WTC11 (cell line): ENCODE measurements at regions not wholly inside any gene's neighbourhood (a gene's known extent, or its start where the extent isn't known, plus 50 kb on each side); places are given as distances from the start of the nearest gene placed in this dataset.

Experiments used
- ATAC-seq: fragments of 200-7000 bp; cut with Tn5 transposase; 2 replicates; pipeline ENCODE4 v1.10.0; 2021; ENCODE audit warnings: mild to moderate bottlenecking, moderate library complexity
- CTCF ChIA-PET: fragments of 300-600 bp; sonication (Branson Sonifier 250); formaldehyde crosslinking; loops from one replicate; lab custom pipeline; 2021; ENCODE audit warnings: antibody characterized with exemption; lab: Charles Lee
- POLR2A ChIA-PET: fragments of 350-600 bp; sonication (Branson Sonifier 250); formaldehyde crosslinking; loops from one replicate; lab custom pipeline; 2021; ENCODE audit warnings: antibody characterized with exemption; lab: Charles Lee
- DNase-seq: peaks from one replicate; pipeline ENCODE4 v3.0.0; 2021; ENCODE audit warnings: low spot score
- H3K27ac Mint-ChIP-seq: 2 replicates; pipeline ENCODE4 v1.8.0; 2021; ENCODE audit warnings: mixed read lengths
- H3K27me3 Mint-ChIP-seq: 2 replicates; pipeline ENCODE4 v1.8.0; 2021; ENCODE audit warnings: low read depth, mild to moderate bottlenecking, moderate library complexity, mixed read lengths
- H3K36me3 Mint-ChIP-seq: 2 replicates; pipeline ENCODE4 v1.8.0; 2021; ENCODE audit warnings: mixed read lengths
- H3K4me1 Mint-ChIP-seq: 2 replicates; pipeline ENCODE4 v1.8.0; 2022; ENCODE audit warnings: mixed read lengths
- H3K4me3 Mint-ChIP-seq: 2 replicates; pipeline ENCODE4 v1.8.0; 2021; ENCODE audit warnings: mild to moderate bottlenecking, moderate library complexity, mixed read lengths
- H3K9me3 Mint-ChIP-seq: 2 replicates; pipeline ENCODE4 v1.8.0; 2021; ENCODE audit warnings: mixed read lengths
- ATF1 ChIP-seq: sonication (generic); formaldehyde crosslinking; IDR thresholded peaks from 2 replicates; pipeline ENCODE4 v1.8.1; 2023; ENCODE audit warnings: mild to moderate bottlenecking, moderate library complexity, missing genetic modification reagents
- CREB1 ChIP-seq: sonication (generic); formaldehyde crosslinking; IDR thresholded peaks from 2 replicates; pipeline ENCODE4 v1.8.0; 2023; ENCODE audit warnings: mild to moderate bottlenecking, missing genetic modification reagents
- FOXP1 ChIP-seq: sonication (generic); formaldehyde crosslinking; IDR thresholded peaks from 2 replicates; pipeline ENCODE4 v1.8.0; 2022; ENCODE audit warnings: missing genetic modification reagents, mild to moderate bottlenecking, moderate library complexity, borderline replicate concordance
- GRHL2 ChIP-seq: fragments of 250-450 bp; sonication (Bioruptor Pico); IDR thresholded peaks from 2 replicates; pipeline ENCODE4 v1.8.0; 2022; ENCODE audit warnings: mild to moderate bottlenecking, moderate library complexity; ENCODE audit not compliant: insufficient replicate concordance, severe bottlenecking
- HMGA2 ChIP-seq: fragments of 250-450 bp; sonication (Bioruptor Pico); IDR thresholded peaks from 2 replicates; pipeline ENCODE4 v1.4.0; 2021; ENCODE audit warnings: mild to moderate bottlenecking, moderate library complexity
- JAZF1 ChIP-seq: fragments of 250-450 bp; sonication (Bioruptor Pico); IDR thresholded peaks from 2 replicates; pipeline ENCODE4 v1.9.0; 2021; ENCODE audit warnings: moderate library complexity, mild to moderate bottlenecking, inconsistent platforms
- KAT7 ChIP-seq: sonication (generic); formaldehyde crosslinking; IDR thresholded peaks from 2 replicates; pipeline ENCODE4 v1.8.1; 2023; ENCODE audit warnings: missing genetic modification reagents, mild to moderate bottlenecking, borderline replicate concordance
- NFE2L1 ChIP-seq: sonication (generic); formaldehyde crosslinking; IDR thresholded peaks from 2 replicates; pipeline ENCODE4 v1.8.1; 2023; ENCODE audit warnings: missing genetic modification reagents
- NR1H2 ChIP-seq: sonication (generic); formaldehyde crosslinking; IDR thresholded peaks from 2 replicates; pipeline ENCODE4 v1.9.0; 2021; ENCODE audit warnings: mild to moderate bottlenecking, moderate library complexity, missing genetic modification reagents
- SMAD4 ChIP-seq: sonication (generic); formaldehyde crosslinking; IDR thresholded peaks from 2 replicates; pipeline ENCODE4 v1.8.0; 2022; ENCODE audit warnings: mild to moderate bottlenecking, missing genetic modification reagents
- TEAD1 ChIP-seq: sonication (generic); formaldehyde crosslinking; IDR thresholded peaks from 2 replicates; pipeline ENCODE4 v1.8.0; 2022; ENCODE audit warnings: mild to moderate bottlenecking, missing genetic modification reagents
- TP53 ChIP-seq: sonication (generic); formaldehyde crosslinking; IDR thresholded peaks from 2 replicates; pipeline ENCODE4 v1.8.1; 2023; ENCODE audit warnings: mild to moderate bottlenecking, missing genetic modification reagents
- ZNF121 ChIP-seq: sonication (generic); formaldehyde crosslinking; IDR thresholded peaks from 2 replicates; pipeline ENCODE4 v1.8.0; 2023; ENCODE audit warnings: missing genetic modification reagents
- ZNF219 ChIP-seq: sonication (generic); formaldehyde crosslinking; IDR thresholded peaks from 2 replicates; pipeline ENCODE4 v1.8.0; 2023; ENCODE audit warnings: missing genetic modification reagents, mild to moderate bottlenecking, borderline replicate concordance
- ZNF232 ChIP-seq: sonication (generic); formaldehyde crosslinking; IDR thresholded peaks from 2 replicates; pipeline ENCODE4 v1.8.0; 2022; ENCODE audit warnings: mild to moderate bottlenecking, missing genetic modification reagents
- ZNF263 ChIP-seq: sonication (generic); formaldehyde crosslinking; IDR thresholded peaks from 2 replicates; pipeline ENCODE4 v1.8.1; 2022; ENCODE audit warnings: low read depth, mild to moderate bottlenecking, moderate library complexity, missing genetic modification reagents
- TF ChIP-seq, protein P1 (sequence below): sonication (generic); formaldehyde crosslinking; IDR thresholded peaks from 2 replicates; pipeline ENCODE4 v1.8.1; 2023; ENCODE audit warnings: mild to moderate bottlenecking, moderate library complexity, missing genetic modification reagents
- TF ChIP-seq, protein P2 (sequence below): sonication (generic); formaldehyde crosslinking; IDR thresholded peaks from 2 replicates; pipeline ENCODE4 v1.8.1; 2022; ENCODE audit warnings: mild to moderate bottlenecking, moderate library complexity, missing genetic modification reagents
- TF ChIP-seq, protein P3 (sequence below): fragments of 250-450 bp; sonication (Bioruptor Pico); IDR thresholded peaks from 2 replicates; pipeline ENCODE4 v2.1.2; 2022; ENCODE audit warnings: mild to moderate bottlenecking, moderate library complexity
- TF ChIP-seq, protein P4 (sequence below): sonication (generic); formaldehyde crosslinking; IDR thresholded peaks from 2 replicates; pipeline ENCODE4 v1.8.0; 2023; ENCODE audit warnings: mild to moderate bottlenecking, missing genetic modification reagents
- TF ChIP-seq, protein P5 (sequence below): sonication (generic); formaldehyde crosslinking; IDR thresholded peaks from 2 replicates; pipeline ENCODE4 v1.8.1; 2022; ENCODE audit warnings: low read depth, mild to moderate bottlenecking, moderate library complexity, missing genetic modification reagents, borderline replicate concordance
- TF ChIP-seq, protein P6 (sequence below): sonication (generic); formaldehyde crosslinking; IDR thresholded peaks from 2 replicates; pipeline ENCODE4 v1.8.1; 2023; ENCODE audit warnings: mild to moderate bottlenecking, missing genetic modification reagents

DNA sequence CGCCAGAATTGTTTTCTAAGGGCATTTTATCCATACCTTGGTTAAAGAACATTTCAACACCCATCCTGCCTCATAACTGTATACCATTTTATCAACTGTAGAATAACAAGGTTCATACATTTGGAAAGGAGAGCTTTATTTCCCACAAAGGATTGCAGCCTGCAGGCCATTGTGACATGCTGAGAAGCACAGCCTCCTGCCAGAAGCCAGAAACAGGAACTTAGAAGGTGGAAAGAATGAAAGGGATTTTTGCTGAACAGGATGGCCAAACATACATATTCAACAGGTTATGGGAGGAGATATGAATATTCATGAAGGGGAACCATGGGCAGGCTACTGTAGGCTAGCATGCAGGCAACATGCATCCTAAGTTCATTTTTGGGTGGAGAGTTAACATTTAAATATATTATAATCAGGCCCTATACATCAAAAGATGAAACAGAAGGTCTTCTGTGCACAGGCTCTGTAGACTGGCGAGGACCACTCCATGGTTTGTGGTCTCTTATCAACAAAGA lies 59.9 kb upstream of the DIRAS2 start:
- Mint-ChIP-seq H3K27me3 (0 out of 2 replicates have a peak, but pooled peaks cover 2% of the 10 kb centered on the region), H3K36me3 (no peaks in the 10 kb centered on the region), H3K4me3 (no peak overlapping the region), H3K4me1 (0 out of 2 replicates have a peak, but pooled peaks cover 2% of the 10 kb centered on the region), H3K27ac (no peak overlapping the region), H3K9me3 (no peaks in the 10 kb centered on the region)
- no peak for TF ChIP-seq ZNF219 (CRISPR knock-in tag)
- TF ChIP-seq NR1H2 (CRISPR knock-in tag): no peak
- TF ChIP-seq NFE2L1 (CRISPR knock-in tag): no peak
- TF ChIP-seq CREB1 (CRISPR knock-in tag): no peak
- TF ChIP-seq TP53 (CRISPR knock-in tag): no peak
- no peak for TF ChIP-seq ZNF232
- TF ChIP-seq, protein P1, sequence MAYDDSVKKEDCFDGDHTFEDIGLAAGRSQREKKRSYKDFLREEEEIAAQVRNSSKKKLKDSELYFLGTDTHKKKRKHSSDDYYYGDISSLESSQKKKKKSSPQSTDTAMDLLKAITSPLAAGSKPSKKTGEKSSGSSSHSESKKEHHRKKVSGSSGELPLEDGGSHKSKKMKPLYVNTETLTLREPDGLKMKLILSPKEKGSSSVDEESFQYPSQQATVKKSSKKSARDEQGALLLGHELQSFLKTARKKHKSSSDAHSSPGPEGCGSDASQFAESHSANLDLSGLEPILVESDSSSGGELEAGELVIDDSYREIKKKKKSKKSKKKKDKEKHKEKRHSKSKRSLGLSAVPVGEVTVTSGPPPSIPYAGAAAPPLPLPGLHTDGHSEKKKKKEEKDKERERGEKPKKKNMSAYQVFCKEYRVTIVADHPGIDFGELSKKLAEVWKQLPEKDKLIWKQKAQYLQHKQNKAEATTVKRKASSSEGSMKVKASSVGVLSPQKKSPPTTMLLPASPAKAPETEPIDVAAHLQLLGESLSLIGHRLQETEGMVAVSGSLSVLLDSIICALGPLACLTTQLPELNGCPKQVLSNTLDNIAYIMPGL (CRISPR knock-in tag): no peak
- TF ChIP-seq HMGA2 (CRISPR knock-in tag): no peak
- TF ChIP-seq, protein P2, sequence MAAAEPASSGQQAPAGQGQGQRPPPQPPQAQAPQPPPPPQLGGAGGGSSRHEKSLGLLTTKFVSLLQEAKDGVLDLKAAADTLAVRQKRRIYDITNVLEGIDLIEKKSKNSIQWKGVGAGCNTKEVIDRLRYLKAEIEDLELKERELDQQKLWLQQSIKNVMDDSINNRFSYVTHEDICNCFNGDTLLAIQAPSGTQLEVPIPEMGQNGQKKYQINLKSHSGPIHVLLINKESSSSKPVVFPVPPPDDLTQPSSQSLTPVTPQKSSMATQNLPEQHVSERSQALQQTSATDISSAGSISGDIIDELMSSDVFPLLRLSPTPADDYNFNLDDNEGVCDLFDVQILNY (CRISPR knock-in tag): no peak
- no peak for TF ChIP-seq ATF1
- no peak for TF ChIP-seq KAT7
- TF ChIP-seq, protein P3, sequence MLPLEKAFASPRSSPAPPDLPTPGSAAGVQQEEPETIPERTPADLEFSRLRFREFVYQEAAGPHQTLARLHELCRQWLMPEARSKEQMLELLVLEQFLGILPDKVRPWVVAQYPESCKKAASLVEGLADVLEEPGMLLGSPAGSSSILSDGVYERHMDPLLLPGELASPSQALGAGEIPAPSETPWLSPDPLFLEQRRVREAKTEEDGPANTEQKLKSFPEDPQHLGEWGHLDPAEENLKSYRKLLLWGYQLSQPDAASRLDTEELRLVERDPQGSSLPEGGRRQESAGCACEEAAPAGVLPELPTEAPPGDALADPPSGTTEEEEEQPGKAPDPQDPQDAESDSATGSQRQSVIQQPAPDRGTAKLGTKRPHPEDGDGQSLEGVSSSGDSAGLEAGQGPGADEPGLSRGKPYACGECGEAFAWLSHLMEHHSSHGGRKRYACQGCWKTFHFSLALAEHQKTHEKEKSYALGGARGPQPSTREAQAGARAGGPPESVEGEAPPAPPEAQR (CRISPR knock-in tag): no peak
- TF ChIP-seq GRHL2 (CRISPR knock-in tag): no peak
- TF ChIP-seq SMAD4: no peak
- TF ChIP-seq JAZF1: no peak
- TF ChIP-seq, protein P4, sequence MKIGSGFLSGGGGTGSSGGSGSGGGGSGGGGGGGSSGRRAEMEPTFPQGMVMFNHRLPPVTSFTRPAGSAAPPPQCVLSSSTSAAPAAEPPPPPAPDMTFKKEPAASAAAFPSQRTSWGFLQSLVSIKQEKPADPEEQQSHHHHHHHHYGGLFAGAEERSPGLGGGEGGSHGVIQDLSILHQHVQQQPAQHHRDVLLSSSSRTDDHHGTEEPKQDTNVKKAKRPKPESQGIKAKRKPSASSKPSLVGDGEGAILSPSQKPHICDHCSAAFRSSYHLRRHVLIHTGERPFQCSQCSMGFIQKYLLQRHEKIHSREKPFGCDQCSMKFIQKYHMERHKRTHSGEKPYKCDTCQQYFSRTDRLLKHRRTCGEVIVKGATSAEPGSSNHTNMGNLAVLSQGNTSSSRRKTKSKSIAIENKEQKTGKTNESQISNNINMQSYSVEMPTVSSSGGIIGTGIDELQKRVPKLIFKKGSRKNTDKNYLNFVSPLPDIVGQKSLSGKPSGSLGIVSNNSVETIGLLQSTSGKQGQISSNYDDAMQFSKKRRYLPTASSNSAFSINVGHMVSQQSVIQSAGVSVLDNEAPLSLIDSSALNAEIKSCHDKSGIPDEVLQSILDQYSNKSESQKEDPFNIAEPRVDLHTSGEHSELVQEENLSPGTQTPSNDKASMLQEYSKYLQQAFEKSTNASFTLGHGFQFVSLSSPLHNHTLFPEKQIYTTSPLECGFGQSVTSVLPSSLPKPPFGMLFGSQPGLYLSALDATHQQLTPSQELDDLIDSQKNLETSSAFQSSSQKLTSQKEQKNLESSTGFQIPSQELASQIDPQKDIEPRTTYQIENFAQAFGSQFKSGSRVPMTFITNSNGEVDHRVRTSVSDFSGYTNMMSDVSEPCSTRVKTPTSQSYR: no peak
- POLR2A ChIA-PET: no interaction called here
- no peak for DNase-seq
- ATAC-seq: no peak
- CTCF ChIA-PET: no interaction called here

DNA sequence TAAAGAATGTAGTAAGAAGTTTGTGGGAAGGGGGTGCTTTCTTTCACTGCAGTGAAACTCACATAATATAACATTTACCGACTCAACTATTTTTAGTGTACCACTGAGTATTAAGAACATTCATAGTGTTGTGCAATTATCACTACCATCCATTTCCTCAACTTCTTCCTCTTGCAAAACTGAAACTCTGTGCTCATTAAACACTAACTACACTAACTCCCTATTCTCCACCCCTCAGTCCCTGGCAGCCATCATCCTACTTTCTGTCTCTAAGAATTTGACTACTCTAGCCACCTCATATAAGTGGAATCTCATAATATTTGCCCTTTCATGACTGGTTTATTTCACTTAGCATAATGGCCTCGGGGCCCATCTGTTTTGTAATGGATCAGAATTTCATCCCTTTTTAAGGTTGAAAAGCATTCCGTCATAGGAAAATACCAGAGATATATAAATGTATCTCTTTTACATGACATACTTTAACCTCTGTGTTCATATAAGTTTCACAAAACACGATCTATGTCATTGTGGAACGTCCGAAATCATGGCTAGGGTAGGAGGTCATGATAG lies 56.3 kb upstream of the DIRAS2 start:
- DNase-seq: no peak
- H3K36me3 Mint-ChIP-seq: no peaks in the 10 kb centered on the region
- ChIA-PET CTCF (interaction anchor here (1.3 kb wide), 1 partner anchor 153 kb away, joined by 3 read pairs; no protein-coding TSS in a partner anchor), POLR2A (no interaction called here)
- H3K4me1 Mint-ChIP-seq: 0 out of 2 replicates have a peak, but pooled peaks cover 2% of the 10 kb centered on the region
- ATAC-seq: no peak
- no peaks in the 10 kb centered on the region for H3K9me3 Mint-ChIP-seq
- no peak overlapping the region for H3K4me3 Mint-ChIP-seq
- TF ChIP-seq ZNF121 (CRISPR knock-in tag) (no peak), SMAD4 (no peak), GRHL2 (CRISPR knock-in tag) (no peak), TEAD1 (CRISPR knock-in tag) (no peak), FOXP1 (CRISPR knock-in tag) (no peak), ZNF263 (CRISPR knock-in tag) (no peak), ZNF219 (CRISPR knock-in tag) (no peak)
- TF ChIP-seq, protein P5, sequence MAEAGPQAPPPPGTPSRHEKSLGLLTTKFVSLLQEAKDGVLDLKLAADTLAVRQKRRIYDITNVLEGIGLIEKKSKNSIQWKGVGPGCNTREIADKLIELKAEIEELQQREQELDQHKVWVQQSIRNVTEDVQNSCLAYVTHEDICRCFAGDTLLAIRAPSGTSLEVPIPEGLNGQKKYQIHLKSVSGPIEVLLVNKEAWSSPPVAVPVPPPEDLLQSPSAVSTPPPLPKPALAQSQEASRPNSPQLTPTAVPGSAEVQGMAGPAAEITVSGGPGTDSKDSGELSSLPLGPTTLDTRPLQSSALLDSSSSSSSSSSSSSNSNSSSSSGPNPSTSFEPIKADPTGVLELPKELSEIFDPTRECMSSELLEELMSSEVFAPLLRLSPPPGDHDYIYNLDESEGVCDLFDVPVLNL (CRISPR knock-in tag): no peak
- TF ChIP-seq, protein P2 (CRISPR knock-in tag): no peak
- TF ChIP-seq, protein P6, sequence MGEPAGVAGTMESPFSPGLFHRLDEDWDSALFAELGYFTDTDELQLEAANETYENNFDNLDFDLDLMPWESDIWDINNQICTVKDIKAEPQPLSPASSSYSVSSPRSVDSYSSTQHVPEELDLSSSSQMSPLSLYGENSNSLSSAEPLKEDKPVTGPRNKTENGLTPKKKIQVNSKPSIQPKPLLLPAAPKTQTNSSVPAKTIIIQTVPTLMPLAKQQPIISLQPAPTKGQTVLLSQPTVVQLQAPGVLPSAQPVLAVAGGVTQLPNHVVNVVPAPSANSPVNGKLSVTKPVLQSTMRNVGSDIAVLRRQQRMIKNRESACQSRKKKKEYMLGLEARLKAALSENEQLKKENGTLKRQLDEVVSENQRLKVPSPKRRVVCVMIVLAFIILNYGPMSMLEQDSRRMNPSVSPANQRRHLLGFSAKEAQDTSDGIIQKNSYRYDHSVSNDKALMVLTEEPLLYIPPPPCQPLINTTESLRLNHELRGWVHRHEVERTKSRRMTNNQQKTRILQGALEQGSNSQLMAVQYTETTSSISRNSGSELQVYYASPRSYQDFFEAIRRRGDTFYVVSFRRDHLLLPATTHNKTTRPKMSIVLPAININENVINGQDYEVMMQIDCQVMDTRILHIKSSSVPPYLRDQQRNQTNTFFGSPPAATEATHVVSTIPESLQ (CRISPR knock-in tag): no peak
- TF ChIP-seq, all 79 proteins: peak for 0
- Mint-ChIP-seq H3K27ac (no peak overlapping the region), H3K27me3 (no peaks in the 10 kb centered on the region)
